LNCaP clone FGC (cell line): ENCODE measurements at regions not wholly inside any gene's neighbourhood (a gene's known extent, or its start where the extent isn't known, plus 50 kb on each side); places are given as distances from the start of the nearest gene placed in this dataset.

ENCODE experiments used
- DNase-seq: peaks from one replicate; pipeline ENCODE4 v3.0.0-alpha.2; 2011; ENCODE audit warnings: low read depth
- H3K4me3 ChIP-seq: 2 replicates; pipeline ENCODE4 v1.5.1; 2011; ENCODE audit warnings: mild to moderate bottlenecking, low read depth, low read length, control low read depth
- CTCF ChIP-seq: IDR thresholded peaks from 2 replicates; pipeline ENCODE4 v1.5.1; 2012; ENCODE audit warnings: mild to moderate bottlenecking; ENCODE audit not compliant: control insufficient read depth, insufficient read depth; ENCODE audit errors: extremely low read depth

- no peak overlapping the region for H3K4me3 ChIP-seq
- DNase-seq, result no peak
- no peak for TF ChIP-seq CTCF
These were observed 1148.9 kb downstream of the OLFM4 start for GRCh38 chr13:54177466-54177865.

GRCh38 chr13:54183166-54183565 lies 1154.6 kb downstream of the OLFM4 start:
- DNase-seq, result no peak
- no peak overlapping the region for H3K4me3 ChIP-seq
- TF ChIP-seq CTCF, result no peak

GRCh38 chr13:54183728-54184127 lies 1155.1 kb downstream of the OLFM4 start:
- no peak overlapping the region for H3K4me3 ChIP-seq
- no peak for TF ChIP-seq CTCF
- DNase-seq, result no peak

- no peak overlapping the region for H3K4me3 ChIP-seq
- TF ChIP-seq CTCF, result no peak
- no peak for DNase-seq
These were observed 1156.0 kb downstream of the OLFM4 start for GRCh38 chr13:54184576-54184975.

- no peak overlapping the region for H3K4me3 ChIP-seq
- TF ChIP-seq CTCF, result no peak
- no peak for DNase-seq
These were observed 1156.5 kb downstream of the OLFM4 start for GRCh38 chr13:54185101-54185500.

GRCh38 chr13:54185785-54186184 lies 1157.2 kb downstream of the OLFM4 start:
- no peak for DNase-seq
- peak; percentile 41 for TF ChIP-seq CTCF
- H3K4me3 ChIP-seq, result no peak overlapping the region

- no peak overlapping the region for H3K4me3 ChIP-seq
These were observed 1158.8 kb downstream of the OLFM4 start for GRCh38 chr13:54187461-54187860.

More at GRCh38 chr13:54187461-54187860, 1158.8 kb downstream of the OLFM4 start:
- TF ChIP-seq CTCF, result no peak
- DNase-seq, result no peak
